Skeletal muscle tissue (tissue), 3 donors: ENCODE measurements at regions not wholly inside any gene's neighbourhood (a gene's known extent, or its start where the extent isn't known, plus 50 kb on each side); places are given as distances from the start of the nearest gene placed in this dataset.

Experiments used
- H3K27ac ChIP-seq: one replicate; pipeline ENCODE4 v1.7.0; 2013; ENCODE audit warnings: mild to moderate bottlenecking, low read depth, low read length, inconsistent platforms
- H3K27me3 ChIP-seq, 3 donors: one replicate each; pipeline ENCODE4 v1.7.0; 2013; ENCODE audit warnings: low read length in 3 of 3; ENCODE audit not compliant: control insufficient read depth in 3 of 3, insufficient read depth in 3 of 3
- H3K36me3 ChIP-seq, 3 donors: one replicate each; pipeline ENCODE4 v1.7.0; 2013; ENCODE audit warnings: low read length in 3 of 3; ENCODE audit not compliant: control insufficient read depth in 3 of 3, insufficient read depth in 3 of 3
- H3K4me1 ChIP-seq, 3 donors: one replicate each; pipeline ENCODE4 v1.7.0; 2013; ENCODE audit warnings: low read length in 3 of 3, mild to moderate bottlenecking in 3 of 3; ENCODE audit not compliant: control insufficient read depth in 3 of 3, insufficient read depth in 3 of 3
- H3K4me3 ChIP-seq, 3 donors: one replicate each; pipeline ENCODE4 v1.7.0; 2013; ENCODE audit warnings: low read length in 3 of 3
- H3K9ac ChIP-seq, 3 donors: one replicate each; pipeline ENCODE4 v1.7.0; 2013; ENCODE audit warnings: low read length in 3 of 3, mild to moderate bottlenecking in 3 of 3, moderate library complexity in 2 of 3, low read depth in 1 of 3
- H3K9me3 ChIP-seq, 3 donors: one replicate each; pipeline ENCODE4 v1.7.0; 2013; ENCODE audit warnings: low read length in 3 of 3; ENCODE audit not compliant: control insufficient read depth in 3 of 3
- donor health status: Osteomylitis.

GRCh38 chr17:6938637-6939036, 57.2 kb upstream of the ALOX12 start:
- Histone ChIP-seq H3K9ac (peak overlapping the region in 1 of 3 donors; percentile 1), H3K4me3 (peak overlapping the region in 1 of 3 donors; percentile 26), H3K27me3 (no peaks in the 10 kb centered on the region), H3K27ac (no peak overlapping the region), H3K4me1 (peaks cover 0 to 14% (median 8%) of the 10 kb centered on the region in 3 donors), H3K9me3 (no peaks in the 10 kb centered on the region), H3K36me3 (no peaks in the 10 kb centered on the region)

GRCh38 chr17:6940186-6940649, 55.6 kb upstream of the ALOX12 start:
- peak overlapping the region; percentile 45 for H3K27ac ChIP-seq

GRCh38 chr17:6941989-6942388, 53.9 kb upstream of the ALOX12 start:
- Histone ChIP-seq H3K9me3 (no peaks in the 10 kb centered on the region), H3K4me3 (no peak overlapping the region), H3K9ac (no peak overlapping the region), H3K27me3 (no peaks in the 10 kb centered on the region), H3K36me3 (no peaks in the 10 kb centered on the region), H3K4me1 (peaks cover 0 to 14% (median 3%) of the 10 kb centered on the region in 3 donors), H3K27ac (no peak overlapping the region)

More at GRCh38 chr17:6940186-6940649, 55.6 kb upstream of the ALOX12 start:
- H3K36me3 ChIP-seq: no peaks in the 10 kb centered on the region
- peak overlapping the region; percentile 77 to 84 (median 80) for H3K4me3 ChIP-seq
- H3K4me1 ChIP-seq: peaks cover 0 to 14% (median 8%) of the 10 kb centered on the region in 3 donors
- H3K9me3 ChIP-seq: no peaks in the 10 kb centered on the region
- H3K9ac ChIP-seq: peak overlapping the region; percentile 59 to 82 (median 77)
- no peaks in the 10 kb centered on the region for H3K27me3 ChIP-seq

GRCh38 chr17:6943406-6943805, 52.4 kb upstream of the ALOX12 start:
- Histone ChIP-seq H3K27me3 (no peaks in the 10 kb centered on the region), H3K4me1 (peaks cover 0 to 11% (median 3%) of the 10 kb centered on the region in 3 donors), H3K36me3 (no peaks in the 10 kb centered on the region), H3K9ac (no peak overlapping the region), H3K9me3 (no peaks in the 10 kb centered on the region), H3K27ac (no peak overlapping the region), H3K4me3 (no peak overlapping the region)
